HG03378 (cell line): ENCODE measurements at regions not wholly inside any gene's neighbourhood (a gene's known extent, or its start where the extent isn't known, plus 50 kb on each side); places are given as distances from the start of the nearest gene placed in this dataset.
"Not testable (repeated sequence)": the region's sequence is repeated elsewhere in the genome, so short reads cannot be mapped to it uniquely, and the experiment has no call there.

Source experiments
- ATAC-seq: cut with Tn5 transposase; IDR thresholded peaks from one replicate; pipeline ENCODE4 v1.9.1; 2021; ENCODE audit warnings: mild to moderate bottlenecking, moderate library complexity; ENCODE audit not compliant: unreplicated experiment

DNA sequence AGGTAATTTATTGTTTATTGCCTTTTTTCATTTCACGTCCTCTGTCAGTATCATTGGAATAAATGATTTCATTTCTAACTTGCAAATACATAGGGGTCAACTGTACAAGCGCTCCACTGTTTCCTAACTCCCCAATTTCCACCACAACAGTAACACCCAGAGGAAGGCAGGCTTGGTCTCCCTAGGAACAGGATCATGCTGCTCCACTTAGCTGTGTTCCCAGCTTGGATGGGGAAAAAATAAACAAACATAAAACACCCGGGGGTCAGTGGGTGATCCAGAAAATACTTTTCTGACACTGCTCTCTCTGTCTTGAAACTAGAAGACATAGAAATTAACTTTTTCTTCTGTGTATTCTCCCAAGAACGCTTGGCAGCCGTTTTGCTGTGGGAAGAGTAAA is 772.5 kb downstream of the TRIML1 start:
- ATAC-seq: no peak

DNA sequence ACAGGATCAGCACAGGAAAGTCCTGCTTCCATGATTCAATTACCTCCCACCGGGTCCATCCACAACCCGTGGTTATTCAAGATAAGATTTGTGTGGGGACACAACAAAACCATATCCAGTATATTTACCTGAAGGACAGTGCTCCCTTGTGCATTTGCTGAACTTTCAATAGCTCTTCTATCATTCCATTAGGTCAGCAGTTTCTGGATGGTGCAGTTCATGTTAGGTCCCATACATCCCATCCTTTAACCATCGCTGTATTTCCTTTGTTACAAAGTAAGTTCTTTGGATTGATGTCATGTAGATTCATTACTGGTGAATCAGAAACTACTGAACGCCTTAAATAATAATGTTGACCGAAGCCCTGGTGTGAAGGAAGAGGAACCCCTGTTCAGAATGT is 775.9 kb downstream of the TRIML1 start:
- ATAC-seq: no peak

DNA sequence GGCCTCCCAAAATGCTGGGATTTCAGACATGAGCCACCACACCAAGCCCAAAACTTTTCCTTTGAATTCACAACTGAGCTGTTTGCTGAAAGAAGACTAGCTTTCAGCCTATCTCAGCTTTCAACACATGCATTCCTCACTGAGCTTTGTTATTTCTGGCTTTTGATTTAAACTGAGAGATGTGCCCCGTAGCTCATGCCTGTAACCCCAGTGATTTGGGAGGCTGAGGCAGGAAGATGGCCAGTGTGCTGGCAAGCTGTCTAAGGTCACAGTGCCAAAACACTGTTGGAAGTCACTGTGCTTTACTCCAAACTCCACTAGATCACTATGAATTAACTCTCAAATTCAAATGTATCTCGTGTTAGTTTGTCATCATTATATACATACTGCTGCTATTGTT is 779.5 kb downstream of the TRIML1 start:
- no peak for ATAC-seq

DNA sequence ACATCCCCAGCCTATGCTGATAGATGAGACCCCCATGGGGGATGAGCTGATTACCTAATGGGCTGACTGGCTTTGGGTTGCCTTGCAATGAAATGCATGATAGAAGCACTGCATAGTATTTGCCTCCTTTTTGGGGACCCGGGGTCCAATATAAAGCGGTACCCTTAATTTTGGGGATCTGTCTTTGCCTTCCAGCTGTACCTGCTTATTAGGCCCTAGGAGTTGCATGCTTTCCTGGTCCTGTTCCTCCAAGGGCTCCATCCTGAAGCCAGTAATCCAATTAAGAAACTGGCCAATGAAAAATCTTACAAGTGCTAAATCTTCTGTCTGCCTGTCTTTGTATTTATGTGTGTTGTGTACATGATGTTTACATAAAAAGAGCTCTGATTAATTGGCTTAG is 791.6 kb downstream of the TRIML1 start:
- no peak for ATAC-seq

DNA sequence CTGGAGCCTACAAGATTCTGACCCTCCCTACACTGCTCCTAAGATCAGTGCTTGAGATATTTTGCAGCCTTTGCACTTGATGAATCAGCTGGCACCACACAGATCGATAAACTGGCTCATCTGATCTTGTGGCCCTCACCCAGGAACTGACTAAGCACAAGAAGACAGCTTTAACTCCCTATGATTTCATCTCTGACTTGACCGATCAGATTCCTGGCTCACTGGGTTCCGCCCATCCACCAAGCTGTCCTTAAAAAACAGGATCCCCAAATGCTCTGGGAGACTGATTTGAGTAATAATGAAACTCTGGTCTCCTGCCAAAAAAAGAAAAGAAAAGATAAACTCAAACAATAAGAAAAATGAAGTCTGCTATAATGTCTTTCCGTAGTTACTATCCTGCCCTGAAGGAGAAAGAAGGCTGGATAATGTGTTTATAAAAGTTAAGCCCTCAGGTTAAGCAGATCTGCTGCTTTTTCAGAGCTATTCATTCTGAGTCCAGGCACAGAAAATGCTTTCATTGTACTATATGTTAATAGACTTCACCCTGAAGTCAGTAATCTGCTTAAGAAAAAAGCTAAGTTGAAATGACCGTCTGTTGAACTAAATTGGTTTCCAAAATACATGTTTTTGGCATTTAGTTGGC is 795.2 kb downstream of the TRIML1 start:
- ATAC-seq: no peak

DNA sequence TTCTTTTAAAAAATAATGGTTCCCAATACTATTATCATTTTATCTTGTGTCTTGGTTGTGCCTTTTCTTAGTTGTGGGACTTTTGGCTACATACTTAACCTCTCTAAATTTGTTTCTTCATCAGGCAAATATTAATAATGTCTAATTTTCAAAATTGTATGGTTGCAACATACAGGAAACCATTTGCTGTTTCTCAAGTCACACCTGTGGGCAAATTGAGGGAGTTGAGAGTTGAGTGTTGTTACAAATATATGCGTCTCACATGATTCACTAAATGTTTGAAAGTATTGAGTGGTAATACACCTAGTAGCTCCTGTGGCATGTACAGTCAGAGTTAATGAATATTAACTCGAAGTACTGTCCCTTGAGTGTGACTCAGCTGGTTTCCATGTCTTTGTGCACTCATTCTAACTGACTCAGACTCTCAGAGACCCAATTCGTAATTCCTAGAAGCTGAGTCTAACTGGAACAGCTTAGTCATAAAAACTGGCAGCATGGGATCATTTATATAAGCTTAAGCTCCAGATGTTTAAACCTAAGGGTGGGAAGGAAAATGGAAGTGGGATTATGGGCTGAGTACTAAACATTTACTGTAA is 802.4 kb downstream of the TRIML1 start:
- ATAC-seq: no peak

DNA sequence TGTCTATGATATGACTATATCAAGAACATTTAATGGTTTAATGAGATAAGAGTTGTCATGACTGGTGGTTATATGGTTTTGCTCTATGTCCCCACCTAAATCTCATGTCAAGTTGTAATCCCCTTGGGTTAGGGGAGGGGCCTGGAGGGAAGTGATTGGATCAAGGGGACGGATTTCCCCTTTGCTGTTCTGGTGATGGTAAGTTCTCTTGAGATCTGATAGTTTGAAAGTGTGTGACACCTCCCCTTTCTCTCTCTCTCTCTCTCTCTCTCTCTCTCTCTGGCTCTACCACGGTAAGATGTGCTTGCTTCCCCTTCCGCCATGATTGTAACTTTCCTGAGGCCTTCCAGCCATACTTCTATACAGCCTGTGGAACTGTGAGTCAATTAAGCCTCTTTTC is 803.4 kb downstream of the TRIML1 start:
- no peak for ATAC-seq

DNA sequence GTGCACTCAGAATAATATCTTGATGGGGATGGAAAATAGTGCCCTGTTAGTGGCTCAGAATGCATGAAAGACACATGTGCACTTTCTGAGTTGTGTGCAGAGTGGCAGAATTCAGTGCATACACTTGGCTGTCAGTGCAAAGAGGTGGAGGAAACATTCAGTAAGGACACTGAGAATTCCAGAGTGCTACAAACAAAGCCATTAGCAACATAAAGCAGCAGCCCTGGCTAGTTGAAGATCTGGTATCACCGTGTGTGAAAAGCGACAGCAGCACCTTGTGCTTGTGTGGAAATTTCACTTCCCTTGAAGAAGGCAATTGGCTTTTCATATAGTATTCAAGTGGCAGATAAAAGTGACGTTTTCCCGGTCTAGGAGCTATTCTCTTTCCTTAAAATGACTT is 810.4 kb downstream of the TRIML1 start:
- no peak for ATAC-seq

DNA sequence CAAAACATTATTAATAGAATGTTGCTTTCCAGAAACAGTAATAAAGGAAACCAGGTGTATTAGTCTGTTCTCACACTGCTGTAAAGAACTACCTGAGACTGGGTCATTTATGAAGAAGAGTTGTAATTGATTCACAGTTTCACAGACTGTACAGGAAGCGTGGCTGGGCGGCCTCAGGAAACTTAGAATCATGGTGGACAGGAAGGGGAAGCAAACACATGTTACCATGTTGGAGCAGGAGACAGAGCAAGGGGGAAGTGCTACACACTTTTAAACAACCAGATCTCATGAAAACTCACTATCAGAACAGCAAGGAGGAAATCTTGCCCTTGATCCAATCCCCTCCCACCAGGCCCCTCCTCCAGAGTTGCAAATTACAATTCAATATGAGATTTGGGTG is 815.8 kb downstream of the TRIML1 start:
- ATAC-seq: no peak

DNA sequence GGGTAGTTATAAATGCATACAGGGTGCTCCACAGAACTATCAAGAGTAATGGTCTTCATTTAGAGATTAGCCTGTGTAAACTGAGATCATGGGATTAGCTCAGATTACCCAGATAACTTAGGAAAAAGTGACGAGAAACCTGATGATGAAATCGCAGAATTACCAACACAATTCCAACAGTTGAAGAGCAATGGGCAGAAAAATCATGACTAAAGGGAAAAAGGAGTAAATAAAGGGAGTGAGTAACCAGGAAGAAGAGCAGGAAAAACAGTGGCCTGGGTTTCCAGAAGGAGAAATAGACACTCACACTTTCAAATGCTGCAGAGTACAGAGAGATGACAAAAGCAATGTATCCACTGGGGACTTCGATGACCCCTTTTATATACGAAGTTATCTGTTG is 817.3 kb downstream of the TRIML1 start:
- ATAC-seq: no peak

DNA sequence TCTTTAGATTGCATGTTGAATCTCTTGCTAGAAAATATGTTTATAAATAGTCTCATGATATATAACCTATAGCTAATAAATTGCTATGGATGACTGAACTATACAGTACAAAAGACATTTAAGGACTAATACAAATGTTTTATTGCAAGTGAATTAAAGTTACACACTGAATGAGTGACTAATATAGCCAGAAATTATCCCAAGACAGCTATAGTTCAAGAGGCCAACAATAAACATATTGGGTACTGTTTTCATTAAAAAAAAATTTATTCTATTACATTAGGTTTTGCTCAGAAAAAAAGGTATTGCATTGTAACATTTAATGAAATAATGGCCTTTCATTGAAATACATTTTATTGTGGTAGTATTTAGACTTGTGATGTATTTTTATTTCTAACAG is 819.1 kb downstream of the TRIML1 start:
- ATAC-seq: no peak

DNA sequence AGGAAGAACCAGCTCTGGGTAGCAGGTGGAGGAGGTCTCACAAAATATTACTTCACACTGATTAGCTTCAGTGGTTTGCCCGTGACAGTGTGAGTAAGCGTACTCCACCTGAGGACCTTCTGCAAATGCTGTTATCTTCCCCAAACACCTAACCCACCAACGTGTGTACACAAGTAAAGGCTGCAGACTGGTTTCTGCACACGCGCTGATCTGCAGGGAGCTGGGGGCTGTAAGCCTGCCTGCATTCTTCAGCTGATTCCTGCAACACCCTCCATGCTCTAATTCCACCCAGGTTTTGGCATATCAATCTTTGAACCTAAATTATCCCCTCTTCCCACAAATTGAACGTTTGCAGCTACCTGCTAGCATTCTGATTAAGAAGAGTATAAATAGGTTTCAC is 820.2 kb downstream of the TRIML1 start:
- no peak for ATAC-seq

DNA sequence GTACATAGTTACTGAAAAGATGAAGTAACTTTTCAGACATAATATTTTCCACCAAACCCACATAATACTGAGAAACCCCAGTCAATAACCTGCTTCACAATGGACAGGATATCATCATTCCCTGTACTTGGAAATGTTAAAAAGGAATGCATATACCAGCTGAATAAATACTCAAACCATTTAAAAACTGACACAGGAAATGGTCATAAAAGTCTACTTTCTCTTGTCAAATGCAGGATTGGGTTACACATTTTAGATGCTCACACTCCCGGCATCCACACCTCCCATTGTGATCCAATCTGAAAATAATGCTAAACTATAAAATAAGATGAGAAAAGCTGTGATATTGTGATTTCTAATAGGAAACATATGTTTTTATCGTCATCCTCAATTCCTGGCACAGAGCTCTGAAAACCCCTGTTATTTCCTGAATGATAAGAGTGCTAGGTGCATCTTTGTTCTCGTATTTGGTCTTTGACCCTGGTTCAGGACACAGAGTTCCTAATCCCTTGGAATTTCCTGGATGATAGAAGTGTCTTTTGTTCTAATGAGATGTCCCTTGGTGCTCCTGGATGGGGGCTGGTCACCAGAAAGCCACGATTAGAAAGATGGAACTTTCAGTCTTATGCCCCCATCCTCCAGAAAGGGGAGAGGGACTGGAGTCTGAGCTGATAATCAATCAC is 821.3 kb downstream of the TRIML1 start:
- no peak for ATAC-seq

DNA sequence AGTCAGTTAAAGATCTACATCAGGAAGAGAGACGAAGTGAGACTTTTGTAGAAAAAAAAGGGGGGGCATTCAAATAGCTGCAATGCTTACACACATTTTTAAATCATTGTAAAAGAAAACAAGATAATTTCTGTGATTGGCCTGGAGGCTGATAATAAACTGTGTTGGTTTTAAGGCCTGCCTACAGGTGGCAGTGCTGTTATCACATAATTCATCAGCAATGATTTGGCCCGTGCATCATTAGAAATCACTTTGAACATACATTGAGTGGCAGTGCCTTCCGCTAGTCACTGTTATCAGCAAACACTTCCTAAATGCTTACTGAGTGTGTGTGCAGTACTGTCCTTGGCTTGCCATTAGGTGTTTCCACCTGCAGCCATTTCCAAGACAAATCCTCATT is 831.9 kb downstream of the TRIML1 start:
- no peak for ATAC-seq

DNA sequence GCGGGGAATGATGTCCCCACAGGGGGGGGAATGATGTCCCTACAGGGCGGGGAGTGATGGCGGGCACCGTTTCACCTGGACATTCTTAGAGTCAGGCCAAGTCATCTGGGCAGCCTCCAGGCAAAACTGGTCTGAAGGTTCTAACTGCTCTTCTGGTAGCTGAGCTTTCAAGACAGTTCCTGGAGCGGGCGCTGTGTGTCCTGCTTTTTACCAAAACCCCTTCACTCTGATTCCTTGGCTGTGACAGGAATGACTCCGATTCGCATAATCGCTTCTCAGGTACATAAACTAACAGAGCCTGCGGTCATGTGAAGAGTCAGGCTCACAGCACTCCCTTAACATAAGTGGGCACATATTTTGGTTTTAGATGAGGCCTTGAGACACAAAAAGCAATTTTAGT is 836.0 kb downstream of the TRIML1 start:
- no peak for ATAC-seq

DNA sequence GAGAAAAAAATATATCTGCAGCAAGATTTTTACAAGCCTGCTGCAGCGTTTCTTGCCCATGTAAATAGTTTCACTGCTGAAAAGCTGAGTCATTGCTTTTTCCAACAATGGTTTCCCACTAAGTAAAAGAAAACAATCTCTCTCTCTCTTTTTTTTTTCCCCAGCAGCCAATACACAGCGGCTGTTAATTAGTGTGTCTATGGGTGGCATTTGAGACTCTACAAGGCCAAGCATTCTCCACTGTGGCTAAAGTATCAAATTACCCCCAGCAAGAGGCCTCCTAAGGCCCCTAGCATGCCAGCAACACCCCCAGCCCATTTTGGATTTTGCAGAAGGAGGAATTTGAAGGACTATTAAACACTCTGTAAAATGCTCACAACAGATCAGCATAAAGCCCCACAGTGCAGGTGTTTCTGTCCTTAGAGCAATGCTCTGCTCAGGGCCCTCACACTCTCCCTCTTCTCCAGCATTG is 837.4 kb downstream of the TRIML1 start:
- ATAC-seq: no peak

DNA sequence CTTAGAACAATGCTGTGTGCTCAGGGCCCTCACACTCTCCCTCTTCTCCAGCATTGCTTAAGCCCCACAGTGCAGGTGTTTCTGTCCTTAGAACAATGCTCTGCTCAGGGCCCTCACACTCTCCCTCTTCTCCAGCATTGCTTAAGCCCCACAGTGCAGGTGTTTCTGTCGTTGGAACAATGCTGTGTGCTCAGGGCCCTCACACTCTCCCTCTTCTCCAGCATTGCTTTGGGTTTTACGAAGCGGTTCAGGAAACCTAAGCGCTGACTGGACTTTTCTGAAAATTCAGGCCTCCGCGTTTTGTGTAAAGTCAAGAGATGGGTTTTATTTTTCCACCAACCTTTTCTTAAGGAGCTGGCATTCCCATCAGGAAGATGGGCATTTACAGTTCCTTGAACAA is 838.0 kb downstream of the TRIML1 start:
- ATAC-seq: not testable (repeated sequence)

DNA sequence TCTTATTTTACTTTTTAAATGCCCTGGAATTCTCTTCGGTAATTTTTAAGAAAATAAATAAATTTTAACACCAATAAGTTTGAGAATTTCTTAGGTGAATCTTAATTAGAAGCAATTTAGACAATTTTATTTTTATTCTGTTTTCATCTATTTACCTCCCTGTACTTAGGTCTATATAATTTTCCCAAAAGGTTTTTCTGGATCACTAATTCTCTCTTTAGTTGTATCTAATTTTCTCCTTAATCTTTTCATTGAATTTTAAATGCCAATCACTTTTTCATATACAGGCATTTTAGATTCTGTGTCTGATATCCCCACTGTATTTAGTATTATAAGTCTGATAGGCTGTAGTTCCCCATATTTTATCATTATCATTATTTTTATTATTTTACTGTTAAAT is 845.3 kb downstream of the TRIML1 start:
- no peak for ATAC-seq

DNA sequence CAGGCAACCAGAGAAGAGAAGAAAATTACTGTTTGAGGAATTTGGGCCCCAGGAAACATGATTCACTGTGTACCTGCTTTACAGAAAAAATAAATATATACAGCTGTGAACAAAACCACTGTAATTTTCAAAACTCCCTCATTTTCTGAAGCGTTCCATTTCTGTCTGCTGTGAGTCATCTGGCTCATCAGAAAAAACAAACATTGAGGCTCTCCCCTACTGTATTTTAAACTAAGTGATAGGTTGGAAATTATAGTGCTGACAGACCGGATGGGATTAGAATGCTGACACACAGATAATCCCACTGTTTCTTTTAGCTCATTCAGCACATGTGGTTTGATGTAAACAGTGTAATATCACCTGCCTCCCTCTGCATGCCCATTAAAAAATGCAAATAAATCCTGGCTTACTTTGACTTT is 847.0 kb downstream of the TRIML1 start:
- no peak for ATAC-seq

DNA sequence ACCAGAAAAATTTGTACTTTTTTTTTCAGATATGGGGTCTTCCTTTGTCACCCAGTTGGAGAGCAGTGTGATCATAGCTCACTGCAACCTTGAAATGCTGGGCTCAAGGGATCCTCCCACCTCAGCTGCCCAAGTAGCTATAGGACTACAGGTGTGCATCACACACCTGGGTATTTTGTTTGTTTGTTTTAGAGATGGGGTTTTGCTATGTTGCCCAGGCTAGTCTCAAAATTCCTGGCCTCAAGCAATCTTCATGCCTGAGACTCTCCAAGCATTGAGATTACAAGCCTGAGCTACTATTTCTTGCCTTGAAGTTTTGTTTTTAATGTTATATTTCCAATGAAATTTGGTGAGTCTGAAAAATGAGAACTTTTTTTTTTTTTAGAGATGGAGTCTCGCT is 847.8 kb downstream of the TRIML1 start:
- ATAC-seq: no peak

DNA sequence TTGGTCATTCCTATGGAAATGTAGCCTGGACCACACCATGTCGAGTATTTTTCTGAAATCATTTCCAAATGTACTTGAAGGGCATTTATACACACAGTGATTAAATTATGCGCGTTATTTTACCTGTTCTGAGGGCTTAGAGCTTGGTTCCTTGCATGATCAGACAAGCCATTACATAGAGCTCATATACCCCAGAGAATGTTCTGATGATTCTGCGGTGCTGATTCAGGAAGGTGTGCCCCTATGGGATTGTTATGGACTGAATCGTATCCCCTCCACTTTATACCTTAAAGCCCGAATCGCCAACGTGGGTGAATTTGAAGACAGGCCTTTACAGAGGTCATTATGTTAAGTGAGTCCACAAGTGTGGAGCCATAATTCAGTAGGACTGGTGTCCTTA is 848.9 kb downstream of the TRIML1 start:
- ATAC-seq: no peak

DNA sequence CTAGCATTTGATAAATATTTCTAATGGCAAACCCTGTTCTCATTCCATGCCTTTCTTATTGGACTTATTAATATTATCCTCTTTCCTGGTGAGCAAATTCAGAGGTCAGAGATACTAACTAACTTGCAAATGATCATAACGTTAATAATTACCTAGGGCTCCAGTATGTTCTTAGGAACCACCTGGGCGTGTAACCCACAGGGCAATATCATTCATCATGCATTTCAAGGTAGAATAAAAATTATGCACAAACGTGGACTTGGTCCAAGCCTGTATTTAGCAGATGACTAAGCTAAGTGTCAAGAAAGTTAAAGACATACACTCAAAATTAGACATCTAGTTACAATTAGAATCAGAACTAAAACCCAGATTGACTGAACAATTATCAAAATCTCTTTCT is 850.1 kb downstream of the TRIML1 start:
- ATAC-seq: no peak
